NCI-H510A (cell line): ENCODE measurements at regions not wholly inside any gene's neighbourhood (a gene's known extent, or its start where the extent isn't known, plus 50 kb on each side); places are given as distances from the start of the nearest gene placed in this dataset.

Experiments used
- DNase-seq: peaks from one replicate; lab custom pipeline; 2025; lab: John Stamatoyannopoulos, UW

GRCh38 chr15:62802612-62803011, 239.9 kb upstream of the TPM1 start:
- no peak for DNase-seq

- no peak for DNase-seq
Measured at GRCh38 chr15:62803856-62804400, 238.6 kb upstream of the TPM1 start.

GRCh38 chr15:62805502-62805901, 237.0 kb upstream of the TPM1 start:
- DNase-seq = no peak

GRCh38 chr15:62807539-62808130, 234.9 kb upstream of the TPM1 start:
- DNase-seq = no peak

- DNase-seq = no peak
Measured at GRCh38 chr15:62809115-62809967, 233.2 kb upstream of the TPM1 start.

GRCh38 chr15:62809968-62810260, 232.6 kb upstream of the TPM1 start:
- no peak for DNase-seq

- DNase-seq = no peak
Measured at GRCh38 chr15:62812515-62812835, 230.1 kb upstream of the TPM1 start.

- no peak for DNase-seq
Measured at GRCh38 chr15:62816342-62817069, 226.0 kb upstream of the TPM1 start.

- DNase-seq = no peak
Measured at GRCh38 chr15:62818691-62819090, 223.9 kb upstream of the TPM1 start.

GRCh38 chr15:62821384-62822131, 221.0 kb upstream of the TPM1 start:
- no peak for DNase-seq

- no peak for DNase-seq
Measured at GRCh38 chr15:62822228-62822627, 220.3 kb upstream of the TPM1 start.

- no peak for DNase-seq
Measured at GRCh38 chr15:62823561-62823960, 219.0 kb upstream of the TPM1 start.

- no peak for DNase-seq
Measured at GRCh38 chr15:62824111-62825015, 218.2 kb upstream of the TPM1 start.

GRCh38 chr15:62825191-62825590, 217.4 kb upstream of the TPM1 start:
- no peak for DNase-seq

- DNase-seq = no peak
Measured at GRCh38 chr15:62826561-62826960, 216.0 kb upstream of the TPM1 start.

- no peak for DNase-seq
Measured at GRCh38 chr15:62828364-62828763, 214.2 kb upstream of the TPM1 start.

GRCh38 chr15:62832231-62832630, 210.3 kb upstream of the TPM1 start:
- DNase-seq = no peak

GRCh38 chr15:62833646-62834045, 208.9 kb upstream of the TPM1 start:
- no peak for DNase-seq

- DNase-seq = no peak
Measured at GRCh38 chr15:62834686-62835329, 207.7 kb upstream of the TPM1 start.

GRCh38 chr15:62835351-62835750, 207.2 kb upstream of the TPM1 start:
- no peak for DNase-seq

- no peak for DNase-seq
Measured at GRCh38 chr15:62835762-62836161, 206.8 kb upstream of the TPM1 start.
